MG63 (cell line): ENCODE measurements at regions not wholly inside any gene's neighbourhood (a gene's known extent, or its start where the extent isn't known, plus 50 kb on each side); places are given as distances from the start of the nearest gene placed in this dataset.

ENCODE experiments used
- DNase-seq: peaks from one replicate; pipeline ENCODE4 v3.0.0-alpha.2; 2020
- H3K27me3 ChIP-seq: fragments of 250-450 bp; sonication (Bioruptor Pico); 2 replicates; pipeline ENCODE4 v1.5.1; 2020; ENCODE audit warnings: mild to moderate bottlenecking, moderate library complexity
- H3K36me3 ChIP-seq: fragments of 250-450 bp; sonication (Bioruptor Pico); 2 replicates; pipeline ENCODE4 v1.5.1; 2020; ENCODE audit warnings: mild to moderate bottlenecking, moderate library complexity
- H3K4me3 ChIP-seq: fragments of 250-450 bp; sonication (Bioruptor Pico); 2 replicates; pipeline ENCODE4 v1.5.1; 2020; ENCODE audit warnings: mild to moderate bottlenecking, moderate library complexity
- H3K9me3 ChIP-seq: fragments of 250-450 bp; sonication (Bioruptor Pico); 2 replicates; pipeline ENCODE4 v1.5.1; 2020; ENCODE audit warnings: mild to moderate bottlenecking, moderate library complexity

GRCh38 chr12:124635316-124635715 lies 67.9 kb upstream of the NCOR2 start:
- no peak for DNase-seq
- Histone ChIP-seq H3K27me3 (no peaks in the 10 kb centered on the region), H3K9me3 (peaks cover 21% of the 10 kb centered on the region), H3K4me3 (no peak overlapping the region), H3K36me3 (no peaks in the 10 kb centered on the region; the same call in 1 of the 2 replicates)

- Histone ChIP-seq H3K9me3 (peaks cover 13% of the 10 kb centered on the region), H3K4me3 (no peak overlapping the region), H3K27me3 (no peaks in the 10 kb centered on the region), H3K36me3 (no peaks in the 10 kb centered on the region; the same call in 1 of the 2 replicates)
- no peak for DNase-seq
Measured at GRCh38 chr12:124633365-124634362, 66.3 kb upstream of the NCOR2 start.

GRCh38 chr12:124632519-124632984 lies 65.1 kb upstream of the NCOR2 start:
- no peak for DNase-seq
- H3K27me3 ChIP-seq, result no peaks in the 10 kb centered on the region
- no peaks in the 10 kb centered on the region; the same call in 1 of the 2 replicates for H3K36me3 ChIP-seq
- no peak overlapping the region for H3K4me3 ChIP-seq
- H3K9me3 ChIP-seq, result peaks cover 10% of the 10 kb centered on the region

GRCh38 chr12:124631681-124632256 lies 64.4 kb upstream of the NCOR2 start:
- no peak overlapping the region for H3K4me3 ChIP-seq
- H3K9me3 ChIP-seq, result peaks cover 10% of the 10 kb centered on the region
- DNase-seq, result no peak
- H3K36me3 ChIP-seq, result no peaks in the 10 kb centered on the region; the same call in 1 of the 2 replicates
- no peaks in the 10 kb centered on the region for H3K27me3 ChIP-seq

GRCh38 chr12:124630791-124631313 lies 63.4 kb upstream of the NCOR2 start:
- Histone ChIP-seq H3K9me3 (peaks cover 7% of the 10 kb centered on the region), H3K36me3 (no peaks in the 10 kb centered on the region; the same call in 1 of the 2 replicates), H3K27me3 (no peaks in the 10 kb centered on the region), H3K4me3 (no peak overlapping the region)
- DNase-seq, result no peak

- no peaks in the 10 kb centered on the region for H3K9me3 ChIP-seq
- no peak for DNase-seq
Measured at GRCh38 chr12:124629789-124630480, 62.5 kb upstream of the NCOR2 start.

GRCh38 chr12:124629117-124629516 lies 61.7 kb upstream of the NCOR2 start:
- no peaks in the 10 kb centered on the region for H3K9me3 ChIP-seq
- no peak overlapping the region for H3K4me3 ChIP-seq
- H3K36me3 ChIP-seq, result no peaks in the 10 kb centered on the region
- DNase-seq, result no peak
- H3K27me3 ChIP-seq, result no peaks in the 10 kb centered on the region

More at GRCh38 chr12:124629789-124630480, 62.5 kb upstream of the NCOR2 start:
- no peaks in the 10 kb centered on the region for H3K27me3 ChIP-seq
- H3K4me3 ChIP-seq, result no peak overlapping the region
- H3K36me3 ChIP-seq, result no peaks in the 10 kb centered on the region

- no peaks in the 10 kb centered on the region for H3K36me3 ChIP-seq
- H3K4me3 ChIP-seq, result no peak overlapping the region
- H3K9me3 ChIP-seq, result no peaks in the 10 kb centered on the region
- H3K27me3 ChIP-seq, result no peaks in the 10 kb centered on the region
- DNase-seq, result no peak
Measured at GRCh38 chr12:124627956-124628355, 60.5 kb upstream of the NCOR2 start.

GRCh38 chr12:124626971-124627411 lies 59.6 kb upstream of the NCOR2 start:
- Histone ChIP-seq H3K36me3 (no peaks in the 10 kb centered on the region), H3K9me3 (no peaks in the 10 kb centered on the region), H3K4me3 (no peak overlapping the region), H3K27me3 (no peaks in the 10 kb centered on the region)
- DNase-seq, result peak; percentile 82

- no peaks in the 10 kb centered on the region for H3K9me3 ChIP-seq
- 0 out of 2 replicates have a peak overlapping the region, but pooled peaks have one; percentile 11 for H3K4me3 ChIP-seq
- DNase-seq, result peak; percentile 98
- H3K27me3 ChIP-seq, result no peaks in the 10 kb centered on the region
- no peaks in the 10 kb centered on the region for H3K36me3 ChIP-seq
Measured at GRCh38 chr12:124625867-124626675, 58.7 kb upstream of the NCOR2 start.

- Histone ChIP-seq H3K4me3 (no peak overlapping the region), H3K27me3 (no peaks in the 10 kb centered on the region), H3K9me3 (no peaks in the 10 kb centered on the region), H3K36me3 (no peaks in the 10 kb centered on the region)
- DNase-seq, result no peak
Measured at GRCh38 chr12:124624823-124625222, 57.4 kb upstream of the NCOR2 start.

- Histone ChIP-seq H3K36me3 (no peaks in the 10 kb centered on the region), H3K9me3 (no peaks in the 10 kb centered on the region), H3K27me3 (no peaks in the 10 kb centered on the region), H3K4me3 (no peak overlapping the region)
- no peak for DNase-seq
Measured at GRCh38 chr12:124623344-124624035, 56.1 kb upstream of the NCOR2 start.

GRCh38 chr12:124622764-124623163 lies 55.4 kb upstream of the NCOR2 start:
- no peak overlapping the region for H3K4me3 ChIP-seq
- no peaks in the 10 kb centered on the region for H3K36me3 ChIP-seq
- no peak for DNase-seq
- H3K27me3 ChIP-seq, result no peaks in the 10 kb centered on the region
- no peaks in the 10 kb centered on the region for H3K9me3 ChIP-seq

- H3K36me3 ChIP-seq, result no peaks in the 10 kb centered on the region
- no peaks in the 10 kb centered on the region for H3K9me3 ChIP-seq
- H3K27me3 ChIP-seq, result no peaks in the 10 kb centered on the region
- no peak overlapping the region for H3K4me3 ChIP-seq
- no peak for DNase-seq
Measured at GRCh38 chr12:124622331-124622730, 54.9 kb upstream of the NCOR2 start.

- Histone ChIP-seq H3K27me3 (no peaks in the 10 kb centered on the region), H3K9me3 (no peaks in the 10 kb centered on the region), H3K4me3 (no peak overlapping the region), H3K36me3 (no peaks in the 10 kb centered on the region)
- DNase-seq, result peak; percentile 94
Measured at GRCh38 chr12:124621296-124621660, 53.9 kb upstream of the NCOR2 start.
